Calu3 (cell line): ENCODE measurements at regions not wholly inside any gene's neighbourhood (a gene's known extent, or its start where the extent isn't known, plus 50 kb on each side); places are given as distances from the start of the nearest gene placed in this dataset.
"Not testable (repeated sequence)": the region's sequence is repeated elsewhere in the genome, so short reads cannot be mapped to it uniquely, and the experiment has no call there.

Source experiments
- BruUV-seq: library from RNA; stranded (reverse); fragments of 400-500 nt; replicated peaks from 2 replicates; lab custom pipeline; 2021; lab: Mats Ljungman, UMichigan
- CTCF ChIA-PET: fragments of 300-600 bp; sonication (Branson Sonifier 250); formaldehyde crosslinking; loops from one replicate; lab custom pipeline; 2022; ENCODE audit warnings: antibody characterized with exemption; lab: Charles Lee
- DNase-seq: peaks from one replicate; pipeline ENCODE4 v3.0.0; 2022
- H3K27ac Mint-ChIP-seq: one replicate; pipeline ENCODE4 v1.8.0; 2022; ENCODE audit warnings: mixed read lengths; ENCODE audit not compliant: unreplicated experiment
- H3K27me3 Mint-ChIP-seq: one replicate; pipeline ENCODE4 v1.8.0; 2022; ENCODE audit warnings: mixed read lengths; ENCODE audit not compliant: unreplicated experiment
- H3K36me3 Mint-ChIP-seq: one replicate; pipeline ENCODE4 v1.8.0; 2022; ENCODE audit warnings: mild to moderate bottlenecking, moderate library complexity, mixed read lengths; ENCODE audit not compliant: insufficient read depth, unreplicated experiment
- H3K4me1 Mint-ChIP-seq: one replicate; pipeline ENCODE4 v1.8.0; 2022; ENCODE audit warnings: mild to moderate bottlenecking, low read depth, mixed read lengths; ENCODE audit not compliant: unreplicated experiment
- H3K4me3 Mint-ChIP-seq: one replicate; pipeline ENCODE4 v1.8.0; 2022; ENCODE audit warnings: mild to moderate bottlenecking, low read depth, moderate library complexity, mixed read lengths; ENCODE audit not compliant: unreplicated experiment
- H3K9me3 Mint-ChIP-seq: one replicate; pipeline ENCODE4 v1.8.0; 2022; ENCODE audit warnings: low read depth, mixed read lengths; ENCODE audit not compliant: unreplicated experiment
- intact Hi-C: fragments of 100-400 bp; cut with micrococcal nuclease; formaldehyde crosslinking; loops from one replicate; pipeline ENCODE4 v1.10.0; 2022; ENCODE audit not compliant: unreplicated experiment
- TF ChIP-seq, protein P1 (sequence below): fragments of 200-600 bp; IDR thresholded peaks from one replicate; pipeline ENCODE4 v1.8.0; 2022; ENCODE audit warnings: antibody characterized with exemption; ENCODE audit not compliant: unreplicated experiment

GRCh38 chr1:207251066-207251465, 70.4 kb upstream of the CD55 start:
- intact Hi-C loops = no loop called here
- Mint-ChIP-seq H3K36me3 (peaks cover 6% of the 10 kb centered on the region), H3K4me1 (peaks cover 31% of the 10 kb centered on the region), H3K27ac (no peak overlapping the region), H3K9me3 (peaks cover 9% of the 10 kb centered on the region), H3K27me3 (no peaks in the 10 kb centered on the region), H3K4me3 (no peak overlapping the region)
- BruUV-seq = no TSS peak
- TF ChIP-seq, protein P1, sequence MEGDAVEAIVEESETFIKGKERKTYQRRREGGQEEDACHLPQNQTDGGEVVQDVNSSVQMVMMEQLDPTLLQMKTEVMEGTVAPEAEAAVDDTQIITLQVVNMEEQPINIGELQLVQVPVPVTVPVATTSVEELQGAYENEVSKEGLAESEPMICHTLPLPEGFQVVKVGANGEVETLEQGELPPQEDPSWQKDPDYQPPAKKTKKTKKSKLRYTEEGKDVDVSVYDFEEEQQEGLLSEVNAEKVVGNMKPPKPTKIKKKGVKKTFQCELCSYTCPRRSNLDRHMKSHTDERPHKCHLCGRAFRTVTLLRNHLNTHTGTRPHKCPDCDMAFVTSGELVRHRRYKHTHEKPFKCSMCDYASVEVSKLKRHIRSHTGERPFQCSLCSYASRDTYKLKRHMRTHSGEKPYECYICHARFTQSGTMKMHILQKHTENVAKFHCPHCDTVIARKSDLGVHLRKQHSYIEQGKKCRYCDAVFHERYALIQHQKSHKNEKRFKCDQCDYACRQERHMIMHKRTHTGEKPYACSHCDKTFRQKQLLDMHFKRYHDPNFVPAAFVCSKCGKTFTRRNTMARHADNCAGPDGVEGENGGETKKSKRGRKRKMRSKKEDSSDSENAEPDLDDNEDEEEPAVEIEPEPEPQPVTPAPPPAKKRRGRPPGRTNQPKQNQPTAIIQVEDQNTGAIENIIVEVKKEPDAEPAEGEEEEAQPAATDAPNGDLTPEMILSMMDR = no peak
- CTCF ChIA-PET = no interaction called here
- no peak for DNase-seq

DNA sequence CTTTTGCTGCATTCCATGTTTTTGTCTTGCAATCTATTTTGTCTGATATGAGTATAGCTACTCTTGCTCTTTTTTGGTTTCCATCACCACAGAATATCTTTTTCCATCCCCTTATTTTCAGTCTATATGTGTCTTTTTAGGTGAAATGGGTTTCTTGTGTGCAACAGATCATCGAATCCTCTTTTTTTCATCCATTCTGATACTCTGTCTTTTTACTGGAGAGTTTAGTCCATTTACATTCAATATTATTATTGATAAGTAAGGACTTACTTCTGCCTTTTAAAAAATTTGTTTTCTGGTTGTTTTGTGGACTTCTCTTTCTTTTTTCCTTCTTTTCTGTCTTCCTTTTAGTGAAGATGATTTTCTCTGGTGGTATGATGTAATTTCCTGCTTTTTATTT, 64.6 kb upstream of the CD55 start:
- H3K9me3 Mint-ChIP-seq = peaks cover 12% of the 10 kb centered on the region
- H3K27ac Mint-ChIP-seq = no peak overlapping the region
- H3K4me1 Mint-ChIP-seq = no peaks in the 10 kb centered on the region
- no peak for DNase-seq
- BruUV-seq = no TSS peak
- no peak overlapping the region for H3K4me3 Mint-ChIP-seq
- CTCF ChIA-PET = interaction anchor here (0.6 kb wide), 1 partner anchor 48 kb away, joined by 3 read pairs; no protein-coding TSS in a partner anchor
- H3K36me3 Mint-ChIP-seq = no peaks in the 10 kb centered on the region
- TF ChIP-seq, protein P1 = no peak
- H3K27me3 Mint-ChIP-seq = no peaks in the 10 kb centered on the region
- intact Hi-C loops = no loop called here

DNA sequence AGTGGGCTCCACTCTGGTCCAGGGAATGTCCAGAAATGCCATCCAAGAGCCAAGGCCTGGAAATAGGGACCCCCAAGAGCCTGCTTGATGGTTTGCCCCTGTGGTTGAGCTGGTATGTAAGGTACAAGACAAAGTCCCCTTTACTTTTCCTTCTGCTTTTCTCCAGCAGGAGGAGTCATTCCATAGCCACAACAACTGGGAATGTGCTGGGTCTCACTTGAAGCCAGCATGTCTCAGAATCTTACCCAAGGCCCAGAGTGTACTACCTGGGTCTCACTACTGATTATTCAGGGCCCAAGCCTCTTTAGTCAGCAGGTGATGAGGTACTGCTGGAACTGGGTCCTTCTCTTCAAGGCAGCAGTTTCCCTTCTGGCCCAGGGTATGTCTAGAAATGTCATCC, 62.1 kb upstream of the CD55 start:
- H3K27ac Mint-ChIP-seq = no peak overlapping the region
- peak; percentile 33 for DNase-seq
- no peak overlapping the region for H3K4me3 Mint-ChIP-seq
- TF ChIP-seq, protein P1 = peak; percentile 49
- H3K36me3 Mint-ChIP-seq = no peaks in the 10 kb centered on the region
- intact Hi-C loops = loop anchor here (2.0 kb wide), 2 partner anchors 57 to 145 kb away; no protein-coding TSS in a partner anchor
- no peaks in the 10 kb centered on the region for H3K27me3 Mint-ChIP-seq
- peaks cover 7% of the 10 kb centered on the region for H3K9me3 Mint-ChIP-seq
- CTCF ChIA-PET = interaction anchor here (0.9 to 1.7 kb wide), 2 partner anchors 46 to 146 kb away, joined by 6 to 7 read pairs; no protein-coding TSS in a partner anchor
- no peaks in the 10 kb centered on the region for H3K4me1 Mint-ChIP-seq
- no TSS peak for BruUV-seq

GRCh38 chr1:207261971-207262370, 59.5 kb upstream of the CD55 start:
- Mint-ChIP-seq H3K9me3 (peaks cover 3% of the 10 kb centered on the region), H3K4me3 (no peak overlapping the region), H3K4me1 (no peaks in the 10 kb centered on the region), H3K36me3 (no peaks in the 10 kb centered on the region), H3K27ac (peak overlapping the region; percentile 33), H3K27me3 (no peaks in the 10 kb centered on the region)
- DNase-seq = no peak
- TF ChIP-seq, protein P1 = no peak
- intact Hi-C loops = loop anchor here (5.0 kb wide), 1 partner anchor 80 kb away; no protein-coding TSS in a partner anchor
- CTCF ChIA-PET = no interaction called here
- BruUV-seq = no TSS peak

DNA sequence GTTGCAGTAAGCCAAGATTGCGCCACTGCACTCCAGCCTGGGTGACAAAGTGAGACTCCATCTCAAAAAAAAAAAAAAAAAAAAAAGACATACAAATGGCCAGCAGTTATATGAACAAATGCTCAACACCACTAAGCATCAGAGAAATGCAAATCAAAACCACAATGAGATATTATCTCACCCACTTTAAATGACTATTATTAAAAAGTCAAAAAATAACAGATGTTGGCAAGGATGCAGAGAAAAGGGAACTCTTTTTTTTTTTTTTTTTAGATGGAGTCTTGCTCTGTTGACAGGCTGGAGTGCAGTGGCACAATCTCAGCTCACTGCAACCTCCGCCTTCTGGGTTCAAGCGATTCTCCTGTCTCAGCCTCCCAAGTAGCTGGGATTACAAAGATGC, 58.6 kb upstream of the CD55 start:
- H3K4me3 Mint-ChIP-seq, H3K4me1 Mint-ChIP-seq, H3K27me3 Mint-ChIP-seq, BruUV-seq, CTCF ChIA-PET, H3K36me3 Mint-ChIP-seq, DNase-seq, H3K27ac Mint-ChIP-seq, H3K9me3 Mint-ChIP-seq: not testable (repeated sequence)
- intact Hi-C loops = loop anchor here (5.0 kb wide), 1 partner anchor 81 kb away; no protein-coding TSS in a partner anchor
